Amygdala (tissue), 56 donors: ENCODE measurements at regions not wholly inside any gene's neighbourhood (a gene's known extent, or its start where the extent isn't known, plus 50 kb on each side); places are given as distances from the start of the nearest gene placed in this dataset.

Experiments used
- DNase-seq, 56 donors: peaks; one replicate each; lab custom pipeline; 2025; lab: John Stamatoyannopoulos, UW

DNA sequence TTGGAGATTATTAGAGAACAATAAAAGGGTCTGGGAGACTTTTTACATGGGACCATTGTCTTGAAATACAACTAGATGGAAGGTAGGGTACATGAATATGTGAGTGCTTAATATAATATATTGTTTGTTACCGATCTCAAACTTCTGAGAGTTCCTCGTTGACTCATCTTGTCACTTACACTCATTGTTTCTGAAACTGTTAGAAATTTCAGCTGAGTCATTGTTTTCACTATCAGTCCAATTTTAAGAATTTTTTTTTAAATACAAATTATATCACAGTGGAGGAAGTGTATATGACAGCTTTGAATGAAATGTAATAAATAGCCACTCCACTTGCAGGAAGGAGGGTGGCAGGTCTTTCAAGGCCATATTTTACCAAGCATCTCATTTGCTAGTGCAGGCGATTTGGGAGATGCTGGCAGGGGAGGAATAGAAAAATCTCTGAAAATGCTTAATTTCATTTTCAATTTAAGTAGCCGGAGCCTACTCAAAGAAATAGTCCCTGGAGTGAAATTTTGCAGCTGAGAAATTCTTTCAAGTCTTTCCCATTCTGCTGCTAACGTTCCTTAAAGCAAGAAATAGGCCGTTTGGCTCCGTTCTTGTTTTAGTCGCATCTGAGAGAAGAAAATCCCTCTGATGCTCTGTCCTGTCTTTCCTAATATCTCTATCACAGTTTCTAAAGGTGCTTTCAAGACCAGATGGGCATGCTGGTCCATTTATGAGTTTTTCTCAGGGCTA lies 1404.2 kb upstream of the CELF2 start:
- peak in 3 of 56 donors; percentile 2 to 12 (median 9) for DNase-seq

DNA sequence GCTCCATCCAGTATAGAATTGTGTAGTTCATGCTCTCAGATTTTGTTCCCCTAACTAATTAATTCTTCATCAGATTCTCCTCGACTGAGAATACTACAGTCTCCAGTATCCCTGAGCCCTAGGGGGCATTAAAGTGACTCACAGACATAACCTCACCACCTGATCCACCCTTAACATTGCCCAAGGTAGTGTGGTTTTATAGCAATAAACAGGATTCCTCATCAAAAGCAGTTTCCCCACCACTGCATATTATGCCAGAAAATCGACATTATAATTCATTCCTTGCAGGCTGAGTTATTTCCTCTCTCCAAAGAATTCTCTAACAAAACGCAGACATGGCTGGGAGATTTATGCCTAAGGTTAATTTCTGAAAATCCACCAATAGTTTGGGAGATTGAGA lies 1402.5 kb upstream of the CELF2 start:
- no peak for DNase-seq

DNA sequence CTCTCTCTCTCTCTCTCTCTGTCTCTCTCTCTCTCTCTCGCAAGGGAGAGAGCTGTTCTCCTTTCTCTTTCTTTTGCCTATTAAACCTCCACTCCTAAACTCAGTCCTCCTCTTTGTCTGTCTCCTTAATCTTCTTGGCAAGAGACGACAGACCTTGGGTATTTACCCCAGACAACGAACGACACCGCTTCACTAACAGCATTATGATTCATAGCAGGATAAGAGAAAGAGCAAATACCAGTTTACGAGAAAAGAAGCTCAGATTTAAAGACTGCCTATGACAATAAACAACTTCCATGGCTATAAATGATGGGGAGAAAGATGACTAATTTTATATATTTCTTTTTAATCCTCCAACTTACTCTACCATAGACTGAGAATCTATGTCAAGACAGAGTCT lies 1396.5 kb upstream of the CELF2 start:
- DNase-seq = no peak

DNA sequence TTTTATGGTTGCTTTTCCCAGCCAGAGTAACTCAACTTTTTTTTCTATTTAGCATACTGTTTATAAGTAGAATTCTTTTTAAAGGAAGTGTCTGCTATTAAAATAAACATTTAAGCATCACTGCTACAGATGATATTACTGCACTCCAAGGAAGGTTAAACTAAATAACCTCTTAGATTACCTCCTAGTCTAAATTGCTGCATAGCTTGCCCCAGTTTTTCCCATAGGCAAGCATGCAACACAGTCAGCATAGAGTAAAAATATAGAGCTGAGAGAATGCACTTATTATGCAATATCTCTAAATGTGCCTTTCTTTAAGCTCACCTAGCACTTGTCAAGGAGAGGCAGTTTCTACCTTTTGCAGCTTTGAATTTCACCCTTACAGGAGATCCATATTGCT lies 1392.4 kb upstream of the CELF2 start:
- DNase-seq = no peak

DNA sequence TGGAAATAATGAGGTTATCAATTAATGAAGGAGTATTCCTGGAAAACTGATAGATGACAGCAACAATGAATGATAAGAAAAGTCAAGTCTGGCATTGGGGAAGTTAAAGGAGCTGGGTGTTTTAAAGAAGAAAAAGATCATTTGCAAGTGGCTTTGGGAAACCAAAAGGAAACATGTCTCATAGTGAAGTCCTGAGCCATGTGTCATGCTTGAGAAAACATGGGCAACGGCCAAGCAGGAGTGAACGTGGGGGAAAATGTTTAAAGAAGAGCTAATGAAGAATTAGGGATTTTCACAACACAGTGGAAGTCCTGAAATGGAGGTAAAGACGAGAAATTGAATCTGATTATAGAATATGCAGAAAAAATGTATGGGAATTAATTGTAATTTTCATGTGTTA lies 1383.2 kb upstream of the CELF2 start:
- no peak for DNase-seq

DNA sequence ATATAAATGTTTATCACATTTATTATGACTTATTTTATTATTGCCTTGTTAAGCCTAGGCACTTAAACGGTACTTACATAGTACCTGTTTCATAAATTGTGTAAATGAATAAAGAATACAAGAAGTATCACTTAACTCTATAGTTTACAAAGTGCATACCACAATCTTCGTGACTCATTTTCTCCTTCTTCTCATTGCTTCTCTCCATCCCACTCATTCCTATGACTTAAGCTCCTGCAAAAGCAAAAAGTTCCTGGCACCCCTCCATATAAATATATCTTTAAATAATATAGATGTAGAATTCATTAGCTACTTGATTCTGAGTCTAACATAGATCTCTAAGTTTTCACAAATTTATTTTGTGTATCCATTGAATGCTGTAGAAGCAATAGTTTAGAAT lies 1382.0 kb upstream of the CELF2 start:
- DNase-seq = no peak

DNA sequence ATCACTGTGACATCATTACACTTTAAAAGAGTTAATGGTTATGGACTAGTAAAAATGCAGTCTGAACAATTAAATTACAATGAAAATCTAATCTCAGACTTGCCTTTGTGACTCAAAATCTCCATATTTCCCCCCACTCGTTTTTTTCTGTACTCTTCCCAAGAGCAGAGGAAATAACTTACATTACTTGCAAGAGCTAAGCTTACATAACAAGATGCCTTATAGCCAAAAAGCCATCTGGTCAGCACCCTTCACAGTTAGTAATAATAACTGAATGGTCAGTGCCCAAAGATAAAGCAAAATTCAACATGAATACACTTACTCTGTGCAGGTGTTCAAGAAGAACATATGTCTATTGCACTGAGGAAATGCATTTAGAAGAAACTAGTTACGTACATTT lies 1381.5 kb upstream of the CELF2 start:
- DNase-seq = no peak

DNA sequence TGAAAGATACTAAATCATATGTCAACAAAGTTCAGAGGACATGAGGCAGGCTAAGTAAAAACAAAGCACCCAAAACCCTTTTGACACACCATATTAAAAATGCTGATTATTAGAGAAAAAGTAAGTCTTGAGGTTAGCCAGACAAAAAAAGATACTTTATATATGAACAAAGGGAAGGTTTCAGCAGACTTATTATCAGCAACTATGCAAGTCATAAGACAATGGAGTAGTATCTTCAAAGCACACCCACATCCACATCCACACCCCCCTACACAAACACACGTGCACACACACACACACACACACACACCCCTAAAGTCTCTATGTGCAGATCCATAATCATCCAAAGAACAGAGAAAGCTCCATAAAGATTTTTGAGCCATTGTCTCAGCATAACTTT lies 1373.9 kb upstream of the CELF2 start:
- no peak for DNase-seq

DNA sequence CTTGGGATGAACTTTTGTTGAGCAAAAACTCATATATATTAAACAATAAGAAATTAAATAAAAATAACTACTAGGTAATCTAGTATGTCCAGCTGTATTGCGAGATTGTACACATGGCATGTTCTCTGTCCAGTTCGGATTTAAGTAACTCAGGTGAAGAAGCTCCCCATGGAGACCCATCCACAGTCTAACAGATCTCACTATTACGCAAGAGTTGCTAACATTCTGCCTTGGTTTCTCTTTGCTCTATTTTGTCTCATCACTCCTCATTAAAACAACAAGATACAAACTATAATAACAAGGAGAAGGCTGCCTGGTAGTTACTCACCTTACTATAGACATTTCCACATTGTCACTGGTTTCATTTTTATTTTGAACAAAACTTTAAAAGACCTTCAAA lies 1372.3 kb upstream of the CELF2 start:
- DNase-seq = no peak

DNA sequence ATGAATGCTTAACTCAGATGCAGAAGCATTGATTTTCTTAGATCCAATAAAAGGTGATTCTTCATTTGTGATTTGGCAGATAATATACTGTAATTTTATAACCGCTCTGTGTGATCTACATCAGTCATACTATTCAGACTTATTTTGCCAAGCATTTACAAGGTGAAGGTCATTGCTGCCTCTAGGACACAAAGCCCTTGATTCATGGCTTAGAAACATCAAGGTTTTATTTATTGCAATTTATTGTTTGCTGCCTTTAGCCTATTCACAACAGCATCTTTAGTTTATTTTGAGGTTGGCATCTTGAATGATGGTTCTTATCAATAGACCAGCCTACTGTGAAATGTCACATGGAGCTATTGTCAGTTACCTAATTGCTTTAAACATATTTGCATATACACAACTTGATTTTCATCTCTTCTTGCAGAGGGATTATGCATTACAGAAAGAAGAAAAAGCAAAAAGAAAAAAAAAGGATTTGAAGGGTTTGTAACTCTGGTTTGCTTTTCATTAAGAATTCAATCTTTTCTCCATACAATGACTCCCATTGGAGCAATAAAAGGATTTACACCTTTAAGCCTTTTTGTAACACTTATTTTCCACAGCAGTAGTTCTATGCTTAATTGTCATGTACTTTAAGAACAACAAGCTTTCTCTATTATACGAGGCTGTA lies 1371.6 kb upstream of the CELF2 start:
- DNase-seq = no peak

DNA sequence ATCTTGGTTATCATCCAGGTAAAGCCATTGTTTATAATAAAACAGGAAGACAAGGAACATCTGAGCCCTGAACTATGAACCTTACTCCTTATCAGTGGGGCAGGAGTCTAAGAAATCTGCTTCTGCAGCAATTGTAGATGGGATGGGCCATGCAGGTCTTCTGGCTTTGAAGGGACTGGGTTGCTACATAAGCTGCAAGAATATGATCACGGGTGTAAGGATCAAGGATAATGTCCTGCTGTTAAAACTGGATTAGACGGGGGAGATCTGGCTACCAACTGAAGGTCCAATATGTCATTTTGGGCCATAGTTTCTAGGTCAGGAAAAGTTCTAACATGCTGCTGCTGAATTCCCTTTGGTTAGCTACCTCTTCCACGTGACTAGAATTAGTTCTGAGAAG lies 1363.4 kb upstream of the CELF2 start:
- DNase-seq = no peak

DNA sequence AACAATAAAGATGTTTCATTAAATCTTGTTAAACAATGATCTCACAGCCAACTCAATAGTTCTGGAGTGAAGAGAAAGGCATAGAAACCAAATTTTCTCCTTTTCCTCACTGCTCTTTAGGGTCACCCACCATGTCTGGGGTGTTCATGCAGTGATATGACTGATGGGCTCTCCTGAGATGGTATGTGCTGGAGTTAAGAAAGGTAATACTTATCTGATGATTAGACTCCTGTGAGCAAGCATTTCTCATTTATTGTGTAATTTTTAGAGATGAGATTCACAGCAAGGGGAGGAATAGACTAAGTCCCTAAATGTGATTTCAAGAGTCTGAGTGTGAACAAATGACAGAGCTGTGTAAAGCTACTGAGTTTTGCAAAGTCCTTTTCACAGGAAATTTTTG lies 1361.3 kb upstream of the CELF2 start:
- DNase-seq = no peak

DNA sequence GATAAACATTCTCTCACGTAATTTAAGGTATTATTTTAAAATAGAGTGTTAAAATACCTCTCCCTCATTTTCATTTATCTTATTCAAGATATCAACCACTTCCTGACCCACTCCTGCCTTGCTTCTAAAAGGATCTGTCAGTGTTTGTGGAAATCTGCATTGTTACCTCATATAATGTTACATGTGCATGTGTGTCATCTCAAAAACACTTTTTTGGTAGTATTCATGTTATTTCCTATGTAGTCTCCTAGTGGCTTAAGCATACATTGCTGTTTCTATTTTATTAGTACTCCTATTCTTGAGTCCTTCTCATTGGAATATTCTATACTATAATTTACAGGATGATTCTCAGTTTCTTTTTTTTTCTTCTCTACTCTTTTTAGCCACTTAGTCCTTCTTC lies 1360.7 kb upstream of the CELF2 start:
- no peak for DNase-seq

DNA sequence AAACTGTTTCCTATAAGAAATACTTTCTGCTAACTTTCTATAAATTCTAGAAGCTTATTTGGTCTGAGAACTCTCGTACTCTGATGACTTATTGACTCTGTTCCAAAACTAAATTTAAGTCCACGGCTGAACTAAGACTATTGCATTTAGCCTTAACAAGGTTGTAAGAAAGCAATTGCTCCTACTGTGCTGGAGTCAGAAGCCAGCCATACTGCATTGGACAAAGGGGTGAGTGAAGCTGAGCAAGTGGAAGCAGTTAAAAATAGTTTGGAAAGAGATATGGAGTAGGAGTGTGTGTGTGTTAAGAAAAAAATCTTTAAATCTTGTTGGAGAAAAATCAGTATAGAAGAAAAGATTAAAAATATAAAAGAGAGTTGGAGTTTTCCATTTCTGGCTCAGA lies 1360.1 kb upstream of the CELF2 start:
- DNase-seq = no peak

DNA sequence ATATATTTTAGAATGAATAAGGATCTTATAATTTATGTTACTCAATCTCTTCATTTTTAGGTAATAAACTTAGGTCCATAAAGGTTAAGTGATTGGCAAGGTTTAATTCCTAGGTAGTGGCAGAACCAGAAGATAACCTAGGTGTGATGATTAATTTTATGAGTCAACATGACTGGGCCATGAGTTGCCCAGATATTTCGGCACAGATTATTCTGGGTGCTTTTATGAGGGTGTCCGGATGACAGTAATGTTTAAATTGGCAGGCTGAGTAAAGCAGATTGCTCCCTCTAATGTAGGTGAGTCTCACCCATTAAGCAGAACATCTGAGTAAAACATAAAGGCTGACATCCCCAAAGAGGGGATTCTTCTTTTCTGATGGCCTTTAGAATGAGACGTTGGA lies 1349.3 kb upstream of the CELF2 start:
- DNase-seq = no peak

DNA sequence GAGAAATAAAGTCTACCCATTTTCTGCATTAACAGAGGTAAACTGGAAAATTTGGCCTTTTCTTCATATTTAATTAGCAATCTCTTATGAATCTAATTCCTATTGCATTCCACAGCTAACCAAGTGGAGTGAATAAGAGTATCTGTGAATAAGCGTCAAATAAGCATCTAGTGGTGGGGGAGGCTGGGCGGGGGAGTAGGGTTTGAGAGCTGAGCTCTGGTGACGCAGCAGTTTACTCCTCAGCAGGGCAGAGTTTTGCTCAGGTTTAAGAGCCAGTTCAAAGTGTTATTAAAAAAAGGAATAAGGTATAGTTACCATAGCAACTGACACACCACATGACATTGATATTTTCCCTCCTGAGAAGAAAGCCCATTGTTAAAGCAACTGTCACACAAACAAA lies 1346.8 kb upstream of the CELF2 start:
- no peak for DNase-seq

DNA sequence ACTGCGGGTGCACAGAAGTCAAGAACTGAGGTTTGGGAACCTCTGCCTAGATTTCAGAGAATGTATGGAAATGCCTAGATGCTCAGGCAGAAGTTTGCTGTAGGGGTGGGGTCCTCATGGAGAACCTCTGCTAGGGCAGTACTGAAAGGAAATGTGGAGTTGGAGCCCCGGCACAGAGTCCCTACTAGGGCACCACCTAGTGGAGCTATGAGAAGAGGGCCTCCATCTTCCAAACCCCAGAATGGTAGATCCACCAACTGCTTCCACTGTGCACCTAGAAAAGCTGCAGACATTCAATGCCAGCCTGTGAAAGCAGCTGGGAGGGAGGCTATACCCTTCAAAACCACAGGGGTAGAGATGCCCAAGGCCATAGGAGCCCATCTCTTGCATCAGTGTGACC lies 1336.0 kb upstream of the CELF2 start:
- DNase-seq = no peak

DNA sequence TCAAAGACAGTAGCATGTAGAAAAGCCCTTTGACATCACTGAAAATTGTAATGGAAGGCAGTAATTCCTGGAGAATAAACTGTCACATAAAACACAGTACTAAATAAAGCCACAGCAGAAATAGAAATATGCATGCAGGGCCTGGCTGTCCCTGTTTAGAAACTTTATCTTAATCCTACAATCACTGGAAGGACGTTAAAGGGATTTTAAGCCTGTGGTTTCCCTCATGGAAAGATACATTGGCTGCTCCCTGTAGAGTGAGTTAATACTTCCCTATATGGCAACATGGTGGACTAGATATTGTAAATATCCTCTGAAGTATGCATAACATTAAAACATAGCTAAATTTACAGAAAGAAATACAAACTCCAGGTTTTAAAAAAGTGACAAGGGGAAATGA lies 1334.9 kb upstream of the CELF2 start:
- no peak for DNase-seq

DNA sequence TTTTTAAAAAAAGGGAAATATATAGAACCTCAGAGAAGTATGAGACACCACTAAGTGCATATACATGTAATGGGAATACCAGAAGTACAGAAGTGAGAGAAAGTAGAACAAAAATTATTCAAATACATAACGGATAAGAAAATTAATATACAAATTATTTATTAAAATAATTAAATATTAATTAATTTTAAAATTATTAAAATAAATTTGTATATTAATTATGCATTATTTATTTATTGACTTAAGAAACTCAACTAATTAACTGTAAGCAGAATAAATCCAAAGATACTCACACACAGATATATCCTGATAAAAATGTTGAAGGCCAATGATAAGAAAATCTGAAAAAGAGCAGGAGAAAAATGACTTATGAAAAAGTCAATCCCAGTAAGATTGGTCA lies 1333.5 kb upstream of the CELF2 start:
- DNase-seq = no peak

DNA sequence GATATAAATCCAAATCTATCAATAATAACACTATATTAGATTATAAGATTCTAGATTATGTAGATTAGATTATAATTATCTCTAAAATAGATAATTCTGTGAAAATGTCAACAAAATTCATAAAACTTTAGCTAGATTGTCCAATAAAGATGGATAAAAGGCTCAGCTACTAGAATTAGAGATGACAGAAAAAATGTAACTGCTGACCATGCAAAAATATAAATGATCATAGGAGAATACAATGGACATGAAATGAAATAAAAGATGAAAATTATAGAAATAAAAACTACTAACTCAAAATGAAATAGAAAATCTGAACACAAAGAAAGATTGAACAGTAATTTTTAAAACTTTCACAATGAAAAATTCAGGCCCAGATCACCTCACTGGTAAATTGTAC lies 1332.1 kb upstream of the CELF2 start:
- no peak for DNase-seq

DNA sequence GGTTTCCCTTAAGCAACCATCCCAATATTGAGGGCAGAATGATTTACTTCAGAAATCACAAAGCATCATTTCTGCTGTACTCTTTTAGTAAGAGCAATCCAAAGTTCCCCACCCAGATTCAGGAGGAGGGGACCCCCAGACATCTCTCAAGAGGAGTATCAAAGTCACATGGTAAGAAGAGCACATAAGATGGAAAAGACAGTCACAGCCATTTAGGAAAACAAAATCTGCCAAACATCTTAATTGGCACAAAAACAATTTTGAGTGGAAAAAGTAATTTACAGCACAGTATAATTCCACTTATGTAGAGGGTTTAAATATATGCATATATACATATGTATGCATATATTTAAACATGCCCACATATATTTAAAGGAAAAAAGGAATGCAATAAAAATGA lies 1329.0 kb upstream of the CELF2 start:
- no peak for DNase-seq

DNA sequence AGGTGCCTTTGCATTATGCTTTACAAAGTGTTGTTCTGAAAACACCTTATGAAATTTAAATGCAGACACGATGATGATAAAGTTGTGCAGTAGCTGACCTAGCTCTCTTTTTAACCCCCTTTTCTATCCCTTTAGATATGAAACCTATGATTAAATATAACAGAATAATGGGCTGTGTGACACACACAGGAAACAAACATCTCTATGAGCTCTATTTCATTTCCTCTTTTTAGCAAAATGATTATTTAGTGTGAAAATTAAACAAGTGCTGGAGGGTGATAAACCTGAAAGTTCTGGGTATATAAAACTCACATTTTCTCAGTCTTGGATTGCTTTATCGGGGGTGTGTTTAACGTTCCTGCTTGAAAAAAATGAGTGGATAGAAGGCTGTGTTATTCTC lies 1310.5 kb upstream of the CELF2 start:
- DNase-seq = no peak

DNA sequence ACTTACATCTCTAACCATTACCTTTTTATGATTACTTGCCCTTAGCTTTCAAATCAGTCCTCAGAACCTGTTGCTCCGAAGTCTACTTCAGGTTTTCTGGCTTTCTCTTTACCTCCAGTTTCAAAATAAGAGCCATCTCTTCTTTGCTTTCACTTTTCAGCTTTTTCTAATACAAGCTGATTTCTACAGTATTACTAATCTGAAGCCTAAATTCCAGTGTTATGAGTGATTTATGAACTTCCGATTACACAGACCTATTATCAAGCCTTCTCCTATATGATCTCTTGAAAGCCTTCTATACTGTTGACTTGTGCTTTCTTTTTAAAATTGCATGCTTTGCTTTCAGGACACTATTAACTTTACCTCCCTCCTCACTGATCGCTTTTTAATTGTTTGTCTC lies 1307.8 kb upstream of the CELF2 start:
- no peak for DNase-seq
